SK-N-SH treated with all-trans-retinoic acid at 6 μM for 48 hours (cell line): ENCODE measurements at regions not wholly inside any gene's neighbourhood (a gene's known extent, or its start where the extent isn't known, plus 50 kb on each side); places are given as distances from the start of the nearest gene placed in this dataset.

Experiments
- ATAC-seq: fragments of 200-7000 bp; cut with Tn5 transposase; 3 replicates; pipeline ENCODE4 v1.9.1; 2020; ENCODE audit warnings: mild to moderate bottlenecking, moderate library complexity
- ARNTL ChIP-seq: fragments of 450-650 bp; formaldehyde crosslinking; IDR thresholded peaks from 2 replicates; pipeline ENCODE4 v1.5.0; 2020; ENCODE audit warnings: low read depth, mild to moderate bottlenecking, moderate library complexity, borderline replicate concordance
- BACH2 ChIP-seq: fragments of 250-450 bp; sonication (Bioruptor Pico); IDR thresholded peaks from 2 replicates; pipeline ENCODE4 v1.9.0; 2021; ENCODE audit warnings: mild to moderate bottlenecking, borderline replicate concordance
- CSDC2 ChIP-seq: fragments of 250-450 bp; sonication (Bioruptor Pico); IDR thresholded peaks from 2 replicates; pipeline ENCODE4 v1.5.0; 2020; ENCODE audit warnings: mild to moderate bottlenecking, moderate library complexity
- ESRRG ChIP-seq: fragments of 250-450 bp; sonication (Bioruptor Pico); IDR thresholded peaks from 2 replicates; pipeline ENCODE4 v1.6.1; 2021; ENCODE audit warnings: mild to moderate bottlenecking
- PPARA ChIP-seq: fragments of 250-450 bp; sonication (Bioruptor Pico); IDR thresholded peaks from 2 replicates; pipeline ENCODE4 v1.5.0; 2020; ENCODE audit warnings: mild to moderate bottlenecking, borderline replicate concordance
- RARB ChIP-seq: fragments of 250-450 bp; sonication (Bioruptor Pico); IDR thresholded peaks from 2 replicates; pipeline ENCODE4 v1.8.0; 2021; ENCODE audit warnings: mild to moderate bottlenecking, moderate library complexity
- SNAI2 ChIP-seq: fragments of 250-450 bp; sonication (Bioruptor Pico); IDR thresholded peaks from 2 replicates; pipeline ENCODE4 v1.5.0; 2020; ENCODE audit warnings: mild to moderate bottlenecking, moderate library complexity
- TCF4 ChIP-seq: fragments of 250-450 bp; sonication (Bioruptor Pico); IDR thresholded peaks from 2 replicates; pipeline ENCODE4 v1.8.0; 2021; ENCODE audit warnings: mild to moderate bottlenecking, moderate library complexity, borderline replicate concordance
- TOX ChIP-seq: fragments of 250-450 bp; sonication (Bioruptor Pico); IDR thresholded peaks from 2 replicates; pipeline ENCODE4 v1.8.0; 2021; ENCODE audit warnings: mild to moderate bottlenecking, moderate library complexity, borderline replicate concordance
- ZC3H10 ChIP-seq: fragments of 250-450 bp; sonication (Bioruptor Pico); IDR thresholded peaks from 2 replicates; pipeline ENCODE4 v1.5.1; 2021; ENCODE audit warnings: mild to moderate bottlenecking, moderate library complexity
- ZFP3 ChIP-seq: fragments of 250-450 bp; sonication (Bioruptor Pico); IDR thresholded peaks from 2 replicates; pipeline ENCODE4 v1.5.0; 2020; ENCODE audit warnings: mild to moderate bottlenecking, moderate library complexity
- ZFP30 ChIP-seq: fragments of 450-650 bp; formaldehyde crosslinking; IDR thresholded peaks from 2 replicates; pipeline ENCODE4 v1.5.0; 2022; ENCODE audit warnings: mild to moderate bottlenecking, moderate library complexity
- ZNF565 ChIP-seq: fragments of 450-650 bp; formaldehyde crosslinking; conservative IDR thresholded peaks from 2 replicates; pipeline ENCODE4 v1.5.0; 2020; ENCODE audit warnings: low read depth, mild to moderate bottlenecking, moderate library complexity
- ZNF70 ChIP-seq: fragments of 450-650 bp; formaldehyde crosslinking; IDR thresholded peaks from 2 replicates; pipeline ENCODE4 v1.5.0; 2020; ENCODE audit warnings: mild to moderate bottlenecking, moderate library complexity
- ZNF8 ChIP-seq: fragments of 450-650 bp; formaldehyde crosslinking; IDR thresholded peaks from 2 replicates; pipeline ENCODE4 v1.5.0; 2020; ENCODE audit warnings: mild to moderate bottlenecking, moderate library complexity
- TF ChIP-seq, protein P1 (sequence below): fragments of 250-450 bp; sonication (Bioruptor Pico); IDR thresholded peaks from 2 replicates; pipeline ENCODE4 v1.5.1; 2021; ENCODE audit warnings: mild to moderate bottlenecking, moderate library complexity
- TF ChIP-seq, protein P2 (sequence below): fragments of 250-450 bp; sonication (Bioruptor Pico); IDR thresholded peaks from 2 replicates; pipeline ENCODE4 v1.8.0; 2021; ENCODE audit warnings: low read depth, mild to moderate bottlenecking, moderate library complexity, borderline replicate concordance
- TF ChIP-seq, protein P3 (sequence below): fragments of 250-450 bp; sonication (Bioruptor Pico); IDR thresholded peaks from 2 replicates; pipeline ENCODE4 v1.5.0; 2020; ENCODE audit warnings: mild to moderate bottlenecking, moderate library complexity
- TF ChIP-seq, protein P4 (sequence below): fragments of 250-450 bp; sonication (Bioruptor Pico); IDR thresholded peaks from 2 replicates; pipeline ENCODE4 v1.5.1; 2020; ENCODE audit warnings: low read depth, mild to moderate bottlenecking, moderate library complexity

DNA sequence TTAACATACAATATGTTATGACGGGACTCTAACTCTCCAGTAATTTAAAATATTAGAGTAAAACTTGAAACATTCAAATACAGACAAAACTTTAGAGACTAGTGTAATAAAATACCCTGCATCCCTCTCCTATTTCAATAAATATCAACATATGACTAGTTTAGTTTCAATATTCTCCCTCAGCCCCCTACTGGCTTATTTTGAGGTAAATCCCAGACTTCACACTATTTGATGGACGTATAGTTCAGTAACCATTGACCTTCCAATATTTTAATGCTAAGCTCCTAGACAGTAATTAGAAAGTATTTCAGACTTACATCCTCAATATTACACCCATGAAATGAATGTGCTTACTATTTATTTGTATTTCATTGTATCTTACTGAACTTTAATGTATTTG is 180.7 kb upstream of the STARD13 start:
- ATAC-seq = no peak
- no peak for TF ChIP-seq SNAI2 (CRISPR knock-in tag)
- TF ChIP-seq, protein P1, sequence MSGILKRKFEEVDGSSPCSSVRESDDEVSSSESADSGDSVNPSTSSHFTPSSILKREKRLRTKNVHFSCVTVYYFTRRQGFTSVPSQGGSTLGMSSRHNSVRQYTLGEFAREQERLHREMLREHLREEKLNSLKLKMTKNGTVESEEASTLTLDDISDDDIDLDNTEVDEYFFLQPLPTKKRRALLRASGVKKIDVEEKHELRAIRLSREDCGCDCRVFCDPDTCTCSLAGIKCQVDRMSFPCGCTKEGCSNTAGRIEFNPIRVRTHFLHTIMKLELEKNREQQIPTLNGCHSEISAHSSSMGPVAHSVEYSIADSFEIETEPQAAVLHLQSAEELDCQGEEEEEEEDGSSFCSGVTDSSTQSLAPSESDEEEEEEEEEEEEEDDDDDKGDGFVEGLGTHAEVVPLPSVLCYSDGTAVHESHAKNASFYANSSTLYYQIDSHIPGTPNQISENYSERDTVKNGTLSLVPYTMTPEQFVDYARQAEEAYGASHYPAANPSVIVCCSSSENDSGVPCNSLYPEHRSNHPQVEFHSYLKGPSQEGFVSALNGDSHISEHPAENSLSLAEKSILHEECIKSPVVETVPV = no peak
- TF ChIP-seq ESRRG (CRISPR knock-in tag) = no peak
- TF ChIP-seq TCF4 (CRISPR knock-in tag) = no peak
- TF ChIP-seq, protein P2, sequence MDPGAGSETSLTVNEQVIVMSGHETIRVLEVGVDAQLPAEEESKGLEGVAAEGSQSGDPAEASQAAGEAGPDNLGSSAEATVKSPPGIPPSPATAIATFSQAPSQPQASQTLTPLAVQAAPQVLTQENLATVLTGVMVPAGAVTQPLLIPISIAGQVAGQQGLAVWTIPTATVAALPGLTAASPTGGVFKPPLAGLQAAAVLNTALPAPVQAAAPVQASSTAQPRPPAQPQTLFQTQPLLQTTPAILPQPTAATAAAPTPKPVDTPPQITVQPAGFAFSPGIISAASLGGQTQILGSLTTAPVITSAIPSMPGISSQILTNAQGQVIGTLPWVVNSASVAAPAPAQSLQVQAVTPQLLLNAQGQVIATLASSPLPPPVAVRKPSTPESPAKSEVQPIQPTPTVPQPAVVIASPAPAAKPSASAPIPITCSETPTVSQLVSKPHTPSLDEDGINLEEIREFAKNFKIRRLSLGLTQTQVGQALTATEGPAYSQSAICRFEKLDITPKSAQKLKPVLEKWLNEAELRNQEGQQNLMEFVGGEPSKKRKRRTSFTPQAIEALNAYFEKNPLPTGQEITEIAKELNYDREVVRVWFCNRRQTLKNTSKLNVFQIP (CRISPR knock-in tag) = no peak
- TF ChIP-seq, protein P3, sequence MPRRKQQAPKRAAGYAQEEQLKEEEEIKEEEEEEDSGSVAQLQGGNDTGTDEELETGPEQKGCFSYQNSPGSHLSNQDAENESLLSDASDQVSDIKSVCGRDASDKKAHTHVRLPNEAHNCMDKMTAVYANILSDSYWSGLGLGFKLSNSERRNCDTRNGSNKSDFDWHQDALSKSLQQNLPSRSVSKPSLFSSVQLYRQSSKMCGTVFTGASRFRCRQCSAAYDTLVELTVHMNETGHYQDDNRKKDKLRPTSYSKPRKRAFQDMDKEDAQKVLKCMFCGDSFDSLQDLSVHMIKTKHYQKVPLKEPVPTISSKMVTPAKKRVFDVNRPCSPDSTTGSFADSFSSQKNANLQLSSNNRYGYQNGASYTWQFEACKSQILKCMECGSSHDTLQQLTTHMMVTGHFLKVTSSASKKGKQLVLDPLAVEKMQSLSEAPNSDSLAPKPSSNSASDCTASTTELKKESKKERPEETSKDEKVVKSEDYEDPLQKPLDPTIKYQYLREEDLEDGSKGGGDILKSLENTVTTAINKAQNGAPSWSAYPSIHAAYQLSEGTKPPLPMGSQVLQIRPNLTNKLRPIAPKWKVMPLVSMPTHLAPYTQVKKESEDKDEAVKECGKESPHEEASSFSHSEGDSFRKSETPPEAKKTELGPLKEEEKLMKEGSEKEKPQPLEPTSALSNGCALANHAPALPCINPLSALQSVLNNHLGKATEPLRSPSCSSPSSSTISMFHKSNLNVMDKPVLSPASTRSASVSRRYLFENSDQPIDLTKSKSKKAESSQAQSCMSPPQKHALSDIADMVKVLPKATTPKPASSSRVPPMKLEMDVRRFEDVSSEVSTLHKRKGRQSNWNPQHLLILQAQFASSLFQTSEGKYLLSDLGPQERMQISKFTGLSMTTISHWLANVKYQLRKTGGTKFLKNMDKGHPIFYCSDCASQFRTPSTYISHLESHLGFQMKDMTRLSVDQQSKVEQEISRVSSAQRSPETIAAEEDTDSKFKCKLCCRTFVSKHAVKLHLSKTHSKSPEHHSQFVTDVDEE (CRISPR knock-in tag) = no peak
- no peak for TF ChIP-seq ZFP30
- TF ChIP-seq TOX = no peak
- no peak for TF ChIP-seq PPARA (CRISPR knock-in tag)

DNA sequence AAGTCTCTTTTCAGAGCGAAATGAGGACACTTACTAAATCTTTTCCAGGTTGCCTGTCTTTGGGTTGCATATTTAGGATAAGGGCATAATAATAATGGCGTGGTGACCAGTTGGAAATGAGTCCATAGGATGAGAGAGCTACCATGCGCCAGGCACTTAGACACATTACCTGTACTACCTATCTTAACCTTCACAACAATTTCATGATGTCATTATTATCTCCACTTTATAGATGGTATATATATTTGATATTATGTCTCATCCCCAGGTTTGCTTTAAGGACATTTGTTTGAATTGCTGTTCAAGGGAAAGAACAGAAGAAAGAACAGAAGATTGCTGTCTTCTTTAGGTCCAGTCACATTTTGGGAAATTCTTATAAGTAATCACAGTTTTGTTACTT is 182.0 kb upstream of the STARD13 start:
- ATAC-seq = no peak
- TF ChIP-seq BACH2 (CRISPR knock-in tag) (no peak), ZNF565 (CRISPR knock-in tag) (no peak), TOX (no peak), ZNF70 (no peak), ARNTL (no peak), ZC3H10 (CRISPR knock-in tag) (no peak), CSDC2 (no peak), ZFP3 (CRISPR knock-in tag) (no peak), ZNF8 (CRISPR knock-in tag) (no peak), ZFP30 (no peak), TCF4 (CRISPR knock-in tag) (no peak), PPARA (CRISPR knock-in tag) (no peak), SNAI2 (CRISPR knock-in tag) (no peak)
- TF ChIP-seq, protein P1 = no peak
- TF ChIP-seq, protein P4, sequence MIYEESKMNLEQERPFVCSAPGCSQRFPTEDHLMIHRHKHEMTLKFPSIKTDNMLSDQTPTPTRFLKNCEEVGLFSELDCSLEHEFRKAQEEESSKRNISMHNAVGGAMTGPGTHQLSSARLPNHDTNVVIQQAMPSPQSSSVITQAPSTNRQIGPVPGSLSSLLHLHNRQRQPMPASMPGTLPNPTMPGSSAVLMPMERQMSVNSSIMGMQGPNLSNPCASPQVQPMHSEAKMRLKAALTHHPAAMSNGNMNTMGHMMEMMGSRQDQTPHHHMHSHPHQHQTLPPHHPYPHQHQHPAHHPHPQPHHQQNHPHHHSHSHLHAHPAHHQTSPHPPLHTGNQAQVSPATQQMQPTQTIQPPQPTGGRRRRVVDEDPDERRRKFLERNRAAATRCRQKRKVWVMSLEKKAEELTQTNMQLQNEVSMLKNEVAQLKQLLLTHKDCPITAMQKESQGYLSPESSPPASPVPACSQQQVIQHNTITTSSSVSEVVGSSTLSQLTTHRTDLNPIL (CRISPR knock-in tag) = no peak
- TF ChIP-seq, protein P2 (CRISPR knock-in tag) = no peak

DNA sequence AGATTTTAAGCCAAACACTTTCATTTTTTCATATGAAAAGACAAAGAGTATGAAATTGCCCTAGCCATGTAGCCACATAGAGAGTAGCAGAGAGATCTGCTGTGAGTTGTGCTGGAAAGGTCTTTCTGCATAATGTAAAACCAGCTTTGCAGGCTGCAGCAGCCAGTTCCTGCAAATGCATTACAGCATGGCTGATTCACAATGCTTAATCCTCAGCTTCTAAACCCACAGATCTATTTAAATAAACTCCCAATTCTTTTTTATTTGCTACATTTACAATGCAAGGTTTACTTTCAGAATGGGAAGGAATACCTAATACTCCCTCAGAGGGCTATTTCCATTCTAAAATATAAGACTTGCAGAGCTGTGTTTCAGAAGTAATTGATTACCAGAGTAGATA is 185.6 kb upstream of the STARD13 start:
- ATAC-seq = no peak
- TF ChIP-seq ZNF70 = no peak
- no peak for TF ChIP-seq PPARA (CRISPR knock-in tag)
- TF ChIP-seq, protein P1 = no peak
- TF ChIP-seq, protein P3 (CRISPR knock-in tag) = no peak
- no peak for TF ChIP-seq ZFP30
- TF ChIP-seq, protein P2 (CRISPR knock-in tag) = no peak
- TF ChIP-seq ZNF8 (CRISPR knock-in tag) = no peak
- TF ChIP-seq RARB (CRISPR knock-in tag) = no peak
